Mesenchymal stem cell (in vitro differentiated cells and primary cell): ENCODE measurements at regions not wholly inside any gene's neighbourhood (a gene's known extent, or its start where the extent isn't known, plus 50 kb on each side); places are given as distances from the start of the nearest gene placed in this dataset.

Experiments
- DNase-seq: peaks from one replicate; pipeline ENCODE4 v3.0.0-alpha.2; 2013
- H2AFZ ChIP-seq: one replicate; pipeline ENCODE4 v1.6.1; 2013; ENCODE audit warnings: low read depth, mild to moderate bottlenecking, control low read depth, inconsistent platforms, low read length, moderate library complexity
- H2AK5ac ChIP-seq: 2 replicates; pipeline ENCODE4 v1.6.1; 2013; ENCODE audit warnings: low read length, moderate library complexity, mild to moderate bottlenecking, inconsistent platforms; ENCODE audit not compliant: severe bottlenecking
- H2BK120ac ChIP-seq: one replicate; pipeline ENCODE4 v1.6.1; 2013; ENCODE audit warnings: low read depth, mild to moderate bottlenecking, inconsistent platforms, low read length, moderate library complexity
- H2BK12ac ChIP-seq, 2 experiments: one replicate each; pipeline ENCODE4 v1.6.1; 2013; ENCODE audit warnings: inconsistent platforms in 2 of 2, low read length in 2 of 2, mild to moderate bottlenecking in 2 of 2, moderate library complexity in 2 of 2, control low read depth in 1 of 2
- H2BK15ac ChIP-seq: one replicate; pipeline ENCODE4 v1.6.1; 2013; ENCODE audit warnings: mild to moderate bottlenecking, low read depth, inconsistent platforms; ENCODE audit not compliant: poor library complexity, severe bottlenecking
- H2BK5ac ChIP-seq: 2 replicates; pipeline ENCODE4 v1.6.1; 2013; ENCODE audit warnings: low read depth, mild to moderate bottlenecking, low read length, control low read depth, inconsistent platforms; ENCODE audit not compliant: poor library complexity, severe bottlenecking
- H3K14ac ChIP-seq, 2 experiments: one replicate each; pipeline ENCODE4 v1.6.1; 2013; ENCODE audit warnings: inconsistent platforms in 2 of 2, low read length in 2 of 2, control low read depth in 1 of 2, mild to moderate bottlenecking in 1 of 2, moderate library complexity in 1 of 2
- H3K18ac ChIP-seq, 2 experiments: one replicate each; pipeline ENCODE4 v1.6.1; 2013; ENCODE audit warnings: inconsistent platforms in 2 of 2, low read length in 2 of 2, control low read depth in 1 of 2, low read depth in 1 of 2, mild to moderate bottlenecking in 1 of 2
- H3K23ac ChIP-seq, 2 experiments: one replicate each; pipeline ENCODE4 v1.6.1; 2013; ENCODE audit warnings: inconsistent platforms in 2 of 2, low read length in 2 of 2, mild to moderate bottlenecking in 2 of 2, moderate library complexity in 2 of 2, control low read depth in 1 of 2
- H3K27ac ChIP-seq: 2 replicates; pipeline ENCODE4 v1.5.1; 2013; ENCODE audit warnings: mild to moderate bottlenecking, moderate library complexity, low read length, control low read depth, inconsistent platforms; ENCODE audit not compliant: poor library complexity, severe bottlenecking
- H3K27me3 ChIP-seq, 2 experiments: 2 replicates each; pipeline versions ENCODE4 v1.6.1 to v1.7.0; 2013; ENCODE audit warnings: low read length in 2 of 2, mild to moderate bottlenecking in 2 of 2, moderate library complexity in 2 of 2, control low read depth in 1 of 2, inconsistent platforms in 1 of 2; ENCODE audit not compliant: control insufficient read depth in 1 of 2, insufficient read depth in 1 of 2
- H3K36me3 ChIP-seq, 2 experiments: 2 replicates each; pipeline versions ENCODE4 v1.6.1 to v1.7.0; 2013; ENCODE audit warnings: low read length in 2 of 2, control low read depth in 1 of 2, inconsistent platforms in 1 of 2, low read depth in 1 of 2, mild to moderate bottlenecking in 1 of 2; ENCODE audit not compliant: insufficient read depth in 2 of 2, control insufficient read depth in 1 of 2
- H3K4ac ChIP-seq, 2 experiments: one replicate each; pipeline ENCODE4 v1.6.1; 2013; ENCODE audit warnings: inconsistent platforms in 2 of 2, low read length in 2 of 2, mild to moderate bottlenecking in 2 of 2, moderate library complexity in 2 of 2, control low read depth in 1 of 2, low read depth in 1 of 2
- H3K4me1 ChIP-seq: 2 replicates; pipeline ENCODE4 v1.6.1; 2013; ENCODE audit warnings: low read depth, low read length, control low read depth; ENCODE audit not compliant: control insufficient read depth, insufficient read depth
- H3K4me2 ChIP-seq: 2 replicates; pipeline ENCODE4 v1.6.1; 2013; ENCODE audit warnings: low read length, mild to moderate bottlenecking, inconsistent platforms; ENCODE audit not compliant: poor library complexity, severe bottlenecking
- H3K4me3 ChIP-seq, 2 experiments: 2 replicates each; pipeline versions ENCODE4 v1.5.1 to v1.7.0; 2013; ENCODE audit warnings: low read length in 2 of 2, mild to moderate bottlenecking in 2 of 2, control low read depth in 1 of 2, low read depth in 1 of 2; ENCODE audit not compliant: insufficient read depth in 1 of 2
- H3K79me1 ChIP-seq: replicated peaks from 2 replicates; pipeline ENCODE4 v1.6.1; 2013; ENCODE audit warnings: mild to moderate bottlenecking, control low read depth, low read length, inconsistent platforms; ENCODE audit not compliant: poor library complexity, severe bottlenecking
- H3K9ac ChIP-seq: 2 replicates; pipeline ENCODE4 v1.7.0; 2013; ENCODE audit warnings: mild to moderate bottlenecking, low read length, moderate library complexity
- H3K9me3 ChIP-seq: 2 replicates; pipeline ENCODE4 v1.7.0; 2013; ENCODE audit warnings: mild to moderate bottlenecking, low read length; ENCODE audit not compliant: control insufficient read depth
- H4K8ac ChIP-seq: one replicate; pipeline ENCODE4 v1.6.1; 2013; ENCODE audit warnings: inconsistent platforms, mild to moderate bottlenecking, low read length, moderate library complexity
- H4K91ac ChIP-seq: one replicate; pipeline ENCODE4 v1.6.1; 2013; ENCODE audit warnings: mild to moderate bottlenecking, low read length, inconsistent platforms
- WGBS: methylation state at CpG from one replicate; pipeline ENCODE4 v1.1.7; 2013; ENCODE audit warnings: mixed read lengths; 5-methylcytosine and 5-hydroxymethylcytosine counted together

DNA sequence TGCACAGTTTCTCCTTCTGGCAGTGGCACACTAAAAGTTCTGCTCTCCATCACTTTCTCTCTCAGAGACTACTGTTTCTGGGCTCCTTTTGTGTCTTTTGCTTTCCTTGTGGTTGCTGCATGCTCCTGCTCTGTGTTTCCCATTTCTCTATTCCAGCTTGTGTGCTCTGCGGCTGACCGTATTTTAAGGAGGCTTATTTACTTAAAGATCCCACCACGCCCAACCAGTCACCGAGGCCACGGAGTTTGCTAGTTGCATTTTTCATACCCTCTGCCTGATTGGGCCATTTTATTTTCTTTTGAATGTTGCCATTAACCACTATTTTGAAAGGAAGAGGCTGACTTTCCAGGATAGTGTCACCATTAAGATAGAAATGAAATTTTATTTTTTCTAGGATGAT, 626.4 kb upstream of the MMS22L start:
- no peak overlapping the region for H2BK12ac ChIP-seq
- H3K79me1 ChIP-seq, result no peaks in the 10 kb centered on the region
- DNase-seq, result no peak
- no peaks in the 10 kb centered on the region for H3K4me1 ChIP-seq
- H3K27ac ChIP-seq, result no peak overlapping the region
- H3K23ac ChIP-seq, result no peak overlapping the region
- 97% methylated on average over 2 of the region's 5 CpGs for WGBS
- H2BK15ac ChIP-seq, result no peak overlapping the region
- no peak overlapping the region for H4K8ac ChIP-seq
- no peaks in the 10 kb centered on the region for H3K9me3 ChIP-seq
- no peak overlapping the region for H3K4ac ChIP-seq
- H3K9ac ChIP-seq, result no peak overlapping the region
- no peak overlapping the region for H3K4me2 ChIP-seq
- no peaks in the 10 kb centered on the region for H3K27me3 ChIP-seq
- no peak overlapping the region for H3K18ac ChIP-seq
- no peaks in the 10 kb centered on the region for H3K36me3 ChIP-seq
- no peak overlapping the region for H2BK5ac ChIP-seq
- no peak overlapping the region for H4K91ac ChIP-seq
- H2AFZ ChIP-seq, result no peak overlapping the region
- no peak overlapping the region for H3K4me3 ChIP-seq
- no peak overlapping the region for H2AK5ac ChIP-seq
- no peak overlapping the region for H3K14ac ChIP-seq
- no peak overlapping the region for H2BK120ac ChIP-seq

DNA sequence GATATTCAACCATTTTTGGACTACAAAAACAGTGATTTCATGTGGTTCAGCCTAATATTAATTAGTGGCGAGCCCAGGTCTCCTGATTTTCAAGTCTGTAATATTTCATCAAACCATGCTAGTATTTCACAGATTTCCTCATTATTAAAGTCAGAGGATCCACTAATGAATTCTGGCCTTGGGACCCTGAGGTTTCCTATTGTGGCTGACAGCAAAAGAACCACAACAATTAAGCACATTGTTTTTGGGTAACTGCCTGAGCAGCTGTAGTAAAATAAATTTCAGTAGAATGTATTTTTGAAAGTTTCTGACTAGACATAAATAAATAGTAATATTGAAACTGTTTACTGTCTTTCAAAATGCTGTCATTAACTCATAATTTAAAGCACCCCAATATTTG, 630.7 kb upstream of the MMS22L start:
- no peak overlapping the region for H2BK5ac ChIP-seq
- H2AFZ ChIP-seq, result no peak overlapping the region
- no peak overlapping the region for H2BK12ac ChIP-seq
- H3K18ac ChIP-seq, result no peak overlapping the region
- H3K79me1 ChIP-seq, result no peaks in the 10 kb centered on the region
- no peak overlapping the region for H3K9ac ChIP-seq
- H3K36me3 ChIP-seq, result no peaks in the 10 kb centered on the region
- no peak overlapping the region for H2AK5ac ChIP-seq
- H3K14ac ChIP-seq, result no peak overlapping the region
- no peak overlapping the region for H3K4me3 ChIP-seq
- no peaks in the 10 kb centered on the region for H3K9me3 ChIP-seq
- no peaks in the 10 kb centered on the region for H3K4me1 ChIP-seq
- H3K4me2 ChIP-seq, result no peak overlapping the region
- H3K27me3 ChIP-seq, result no peaks in the 10 kb centered on the region
- no peak overlapping the region for H2BK15ac ChIP-seq
- H3K23ac ChIP-seq, result no peak overlapping the region
- H4K91ac ChIP-seq, result no peak overlapping the region
- no peak overlapping the region for H2BK120ac ChIP-seq
- no peak overlapping the region for H3K27ac ChIP-seq
- DNase-seq, result no peak
- H3K4ac ChIP-seq, result no peak overlapping the region
- WGBS, result 42% methylated on average over 1 of the region's 1 CpG
- no peak overlapping the region for H4K8ac ChIP-seq

DNA sequence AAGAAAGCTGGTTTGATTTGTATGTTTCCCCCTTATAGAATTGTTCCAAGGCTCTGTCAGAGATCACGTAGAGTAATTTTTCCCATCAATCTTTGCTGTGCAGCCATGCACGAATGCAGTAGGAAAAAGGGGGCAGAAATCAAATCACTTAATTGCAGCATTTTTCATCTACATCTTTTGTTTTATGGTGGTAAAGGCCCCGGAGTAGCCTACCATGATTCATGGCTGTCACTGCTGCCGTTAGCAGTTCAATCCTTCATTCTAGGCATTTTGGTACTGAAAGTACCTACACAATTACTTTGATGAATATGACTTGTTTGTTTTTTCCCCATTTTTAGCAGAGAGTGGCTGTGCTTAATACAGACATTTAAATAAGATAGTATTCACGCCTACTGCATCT, 631.9 kb upstream of the MMS22L start:
- H3K4ac ChIP-seq, result no peak overlapping the region
- no peak overlapping the region for H3K14ac ChIP-seq
- no peak overlapping the region for H2AFZ ChIP-seq

DNA sequence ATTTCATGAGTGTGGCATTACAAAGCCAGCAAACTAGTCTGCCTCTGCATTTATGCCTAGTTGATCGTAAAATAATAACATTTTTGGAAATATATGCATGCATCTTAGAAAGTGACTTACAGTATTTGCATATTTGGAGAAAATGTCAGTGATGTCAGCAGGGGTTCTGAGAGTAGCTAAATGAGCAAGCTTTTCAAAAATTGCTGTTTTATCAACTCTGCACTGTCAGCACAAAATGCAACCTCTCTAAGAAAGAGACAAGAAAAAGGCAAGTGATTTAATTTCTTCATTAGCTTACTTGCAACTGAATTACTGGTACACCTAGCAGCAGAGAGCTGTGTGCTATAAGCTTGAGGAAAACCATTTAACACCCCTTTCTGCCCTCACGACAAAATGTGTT, 632.5 kb upstream of the MMS22L start:
- no peaks in the 10 kb centered on the region for H3K36me3 ChIP-seq
- H3K4me3 ChIP-seq, result no peak overlapping the region
- H3K27ac ChIP-seq, result no peak overlapping the region
- DNase-seq, result no peak
- H3K4me2 ChIP-seq, result no peak overlapping the region
- no peak overlapping the region for H2BK120ac ChIP-seq
- H2BK12ac ChIP-seq, result no peak overlapping the region
- H3K4ac ChIP-seq, result no peak overlapping the region
- no peaks in the 10 kb centered on the region for H3K27me3 ChIP-seq
- no peak overlapping the region for H2BK5ac ChIP-seq
- H3K9me3 ChIP-seq, result no peaks in the 10 kb centered on the region
- H3K18ac ChIP-seq, result no peak overlapping the region
- no peak overlapping the region for H4K91ac ChIP-seq
- no peaks in the 10 kb centered on the region for H3K4me1 ChIP-seq
- H3K14ac ChIP-seq, result no peak overlapping the region
- H4K8ac ChIP-seq, result no peak overlapping the region
- H2BK15ac ChIP-seq, result no peak overlapping the region
- no peak overlapping the region for H3K23ac ChIP-seq
- H3K9ac ChIP-seq, result no peak overlapping the region
- WGBS, result 100% methylated on average over 2 of the region's 2 CpGs
- H3K79me1 ChIP-seq, result no peaks in the 10 kb centered on the region
- H2AK5ac ChIP-seq, result no peak overlapping the region
- H2AFZ ChIP-seq, result no peak overlapping the region

More for the DNA sequence above, 631.9 kb upstream of the MMS22L start:
- Histone ChIP-seq H2BK15ac (no peak overlapping the region), H2BK120ac (no peak overlapping the region), H3K9ac (no peak overlapping the region), H3K4me3 (no peak overlapping the region), H3K36me3 (no peaks in the 10 kb centered on the region), H3K18ac (no peak overlapping the region), H4K8ac (no peak overlapping the region), H2BK12ac (no peak overlapping the region), H4K91ac (no peak overlapping the region), H3K9me3 (no peaks in the 10 kb centered on the region), H3K27me3 (no peaks in the 10 kb centered on the region), H3K27ac (no peak overlapping the region), H3K4me2 (no peak overlapping the region), H2AK5ac (no peak overlapping the region), H3K23ac (no peak overlapping the region), H2BK5ac (no peak overlapping the region), H3K4me1 (no peaks in the 10 kb centered on the region), H3K79me1 (no peaks in the 10 kb centered on the region)
- 92% methylated on average over 3 of the region's 5 CpGs for WGBS
- no peak for DNase-seq
